HG03558 (cell line): ENCODE measurements at regions not wholly inside any gene's neighbourhood (a gene's known extent, or its start where the extent isn't known, plus 50 kb on each side); places are given as distances from the start of the nearest gene placed in this dataset.

Experiments
- ATAC-seq: cut with Tn5 transposase; IDR thresholded peaks from one replicate; pipeline ENCODE4 v1.9.1; 2021; ENCODE audit warnings: moderate number of reproducible peaks; ENCODE audit not compliant: unreplicated experiment; ENCODE audit errors: extremely low read depth

DNA sequence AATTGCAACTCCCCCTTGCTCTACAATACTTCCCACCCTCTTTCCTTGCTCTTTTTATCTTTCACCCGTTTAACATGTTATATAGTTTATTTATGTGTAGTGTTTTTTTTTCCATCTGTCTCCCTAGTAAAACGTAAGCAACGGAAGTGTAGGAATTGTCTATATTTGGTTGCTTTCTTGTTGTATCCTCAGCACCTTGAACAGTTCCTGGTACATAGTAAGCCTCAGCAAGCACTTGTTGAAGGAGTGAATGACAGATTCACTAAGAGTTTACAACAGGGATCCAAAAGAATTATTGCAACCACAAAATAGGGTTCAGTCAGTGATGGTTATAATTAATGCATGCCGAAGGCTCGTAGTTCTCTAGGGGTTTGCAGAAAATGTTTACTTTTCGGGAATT lies 242.7 kb downstream of the SAMD5 start:
- ATAC-seq = no peak

DNA sequence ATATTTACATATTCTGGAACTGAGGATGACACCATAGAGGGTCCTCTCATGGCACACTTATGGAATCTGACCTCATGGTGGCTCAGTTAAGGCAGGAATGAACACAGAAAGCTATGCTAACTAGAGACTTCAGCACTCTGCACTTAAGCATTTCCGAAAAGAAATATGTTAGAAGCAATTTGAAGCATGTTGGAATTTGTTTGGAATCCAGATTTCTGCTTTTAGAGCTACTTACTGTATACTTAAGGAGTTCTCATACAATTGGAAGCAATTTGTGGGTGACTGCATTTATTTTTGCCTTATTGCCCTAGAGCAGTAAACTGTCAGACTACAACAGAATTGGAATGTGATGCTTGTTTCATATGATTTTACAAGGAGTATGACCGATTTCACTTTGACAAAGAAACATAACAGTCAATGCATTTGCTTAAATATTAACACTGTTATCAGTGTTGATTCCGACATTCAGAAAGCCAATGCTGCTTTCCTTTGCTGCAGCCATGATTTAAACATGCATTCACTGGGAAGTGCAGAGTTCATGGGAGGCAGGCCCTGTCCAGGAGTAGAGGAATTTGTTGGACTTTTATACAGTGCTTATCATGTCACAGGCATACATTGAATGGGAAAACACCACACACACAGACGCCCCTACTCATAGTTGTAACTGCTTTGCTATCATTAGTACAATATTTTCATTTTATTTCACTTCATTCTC lies 244.4 kb downstream of the SAMD5 start:
- no peak for ATAC-seq

DNA sequence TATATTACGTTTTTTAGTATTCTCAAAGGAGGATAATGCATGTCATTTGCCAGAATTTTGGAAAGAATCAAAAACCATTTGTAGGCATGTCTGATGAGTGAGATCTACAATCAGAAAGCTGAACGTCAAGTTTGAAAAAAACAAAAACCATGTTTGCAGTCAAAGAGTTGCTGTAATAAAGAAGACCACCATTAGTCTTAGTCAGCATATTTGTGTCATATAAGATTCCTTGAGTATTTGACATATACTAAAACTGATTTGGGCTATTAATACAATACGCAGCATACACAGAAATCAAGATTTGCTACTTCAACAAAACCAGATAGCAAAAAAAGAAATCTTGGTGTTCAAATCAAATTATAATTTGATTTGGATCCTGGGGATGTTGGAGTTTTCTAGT lies 247.5 kb downstream of the SAMD5 start:
- no peak for ATAC-seq

DNA sequence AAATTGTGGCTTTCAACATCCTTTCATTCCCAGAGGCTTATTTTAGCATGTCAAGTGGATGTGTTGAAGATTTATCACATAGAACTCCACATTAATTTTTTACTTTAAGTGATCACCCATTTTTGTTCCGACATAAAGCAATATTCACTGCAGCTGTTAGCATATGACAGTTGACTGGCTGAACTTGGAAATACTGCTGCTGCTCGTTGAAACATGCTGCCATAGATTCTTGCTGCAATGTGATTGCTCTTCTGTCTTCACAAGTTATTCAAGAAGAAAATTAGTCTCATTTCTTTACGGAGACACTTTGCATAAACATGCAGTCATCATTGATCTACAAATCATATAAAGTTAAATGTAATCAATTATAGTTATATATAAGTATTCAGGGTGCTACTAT lies 248.4 kb downstream of the SAMD5 start:
- no peak for ATAC-seq

DNA sequence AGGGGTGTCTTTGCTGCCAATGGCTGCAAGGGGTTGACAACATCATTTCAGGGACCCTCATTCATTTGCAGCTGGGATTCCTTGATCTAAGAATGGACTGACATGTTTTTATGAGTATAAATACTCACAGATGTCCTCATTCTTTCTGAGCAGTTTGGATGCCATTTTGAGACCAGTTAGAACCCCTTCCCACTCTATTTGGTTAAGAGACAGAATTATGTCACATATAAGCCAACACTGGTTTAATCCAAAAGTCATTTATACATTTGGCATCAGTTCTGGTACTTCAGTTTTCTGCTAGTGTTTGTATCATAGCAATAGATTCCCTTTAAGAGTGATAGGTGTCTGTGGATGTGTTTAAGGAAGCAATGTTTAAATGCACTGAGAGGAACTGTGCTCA lies 248.8 kb downstream of the SAMD5 start:
- ATAC-seq = no peak

DNA sequence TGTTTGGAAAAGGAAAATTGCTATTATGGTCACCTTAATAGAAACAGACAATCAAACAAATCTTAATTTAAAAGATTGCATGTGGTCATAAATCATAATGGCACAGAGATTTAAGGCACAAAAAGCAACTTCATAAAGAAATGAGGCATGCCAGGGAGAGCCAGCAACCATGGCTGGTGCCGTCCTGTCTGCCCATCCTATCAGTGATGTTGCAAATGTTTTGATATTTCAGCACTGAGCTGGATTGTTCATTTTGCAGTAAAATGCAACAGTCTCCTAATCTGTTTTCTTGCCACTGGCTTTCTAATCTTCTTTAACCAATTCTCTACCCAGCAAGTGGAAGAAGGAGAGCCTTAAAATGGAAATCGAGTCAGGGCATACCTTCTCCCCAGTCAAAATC lies 249.8 kb downstream of the SAMD5 start:
- no peak for ATAC-seq

DNA sequence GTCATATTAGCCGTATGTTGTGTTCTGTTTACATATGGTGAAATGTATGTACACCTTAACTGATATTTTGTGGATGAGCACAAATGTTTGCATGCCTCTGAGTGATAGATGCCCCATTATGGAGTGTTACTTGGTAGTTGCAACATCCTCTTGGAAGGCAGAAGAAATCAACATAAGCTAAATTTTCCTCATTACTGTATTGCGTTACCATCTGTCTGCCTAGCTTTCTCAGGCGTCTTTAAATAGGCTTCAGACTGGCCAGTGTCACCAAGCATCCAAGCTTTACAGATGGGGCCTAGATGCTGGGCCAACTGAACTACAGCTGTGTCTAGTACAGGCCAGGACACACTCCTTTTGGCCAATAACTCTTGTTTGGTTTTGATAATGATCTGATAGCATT lies 250.6 kb downstream of the SAMD5 start:
- no peak for ATAC-seq

DNA sequence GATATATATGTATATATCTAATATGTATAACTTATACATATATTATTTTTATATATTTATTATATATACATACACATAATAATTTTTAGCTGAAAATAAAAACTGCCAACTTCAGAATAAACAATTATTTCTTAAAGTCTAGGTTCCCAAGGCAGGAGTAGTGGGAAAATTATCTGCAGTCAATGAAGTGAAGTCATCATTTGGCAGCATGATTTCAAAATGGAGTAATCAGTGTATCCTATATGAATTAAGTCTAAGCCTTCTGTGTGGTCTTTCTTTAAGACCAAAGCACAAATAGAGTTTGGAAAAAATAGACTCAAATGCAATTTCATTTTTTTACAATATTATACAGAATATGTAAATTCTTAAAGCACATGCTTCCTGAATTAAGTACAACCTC lies 251.0 kb downstream of the SAMD5 start:
- ATAC-seq = no peak

DNA sequence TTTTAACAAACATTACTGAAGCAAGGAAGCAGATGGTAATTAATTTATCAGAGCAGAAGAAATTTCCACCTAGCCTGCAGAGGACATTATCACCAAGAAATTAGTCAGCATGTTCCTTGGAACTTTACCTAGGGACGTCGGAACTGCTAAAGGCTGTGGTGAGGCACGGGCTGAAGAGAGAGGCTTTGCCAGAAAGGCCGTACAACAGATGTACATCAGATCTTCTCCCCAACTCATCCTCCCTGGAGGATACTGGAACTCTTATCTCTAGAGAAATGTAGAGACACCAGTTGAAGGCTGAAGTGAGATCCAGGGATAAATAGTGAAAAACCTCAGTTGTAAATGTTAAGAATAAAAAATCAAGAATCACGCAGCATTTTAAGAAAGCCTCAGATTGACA lies 257.1 kb downstream of the SAMD5 start:
- no peak for ATAC-seq

DNA sequence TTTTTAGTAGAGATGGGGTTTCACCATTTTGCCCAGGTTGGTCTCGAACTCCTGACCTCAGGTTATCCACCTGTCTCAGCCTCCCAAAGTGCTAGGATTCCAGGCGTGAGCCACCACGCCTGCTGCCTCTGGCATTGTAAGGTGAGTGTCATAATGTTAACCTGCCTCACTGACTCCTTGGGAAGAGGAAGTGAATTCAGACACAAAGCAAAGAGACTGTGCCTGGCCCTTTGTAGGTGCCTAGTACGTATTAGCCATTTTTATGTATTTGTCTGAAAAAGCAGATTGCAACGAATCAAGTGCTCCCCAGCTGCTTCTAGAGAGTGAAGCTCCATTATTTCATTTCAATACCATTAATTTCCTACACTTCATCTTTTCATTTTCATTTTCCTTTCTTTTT lies 260.5 kb downstream of the SAMD5 start:
- no peak for ATAC-seq

DNA sequence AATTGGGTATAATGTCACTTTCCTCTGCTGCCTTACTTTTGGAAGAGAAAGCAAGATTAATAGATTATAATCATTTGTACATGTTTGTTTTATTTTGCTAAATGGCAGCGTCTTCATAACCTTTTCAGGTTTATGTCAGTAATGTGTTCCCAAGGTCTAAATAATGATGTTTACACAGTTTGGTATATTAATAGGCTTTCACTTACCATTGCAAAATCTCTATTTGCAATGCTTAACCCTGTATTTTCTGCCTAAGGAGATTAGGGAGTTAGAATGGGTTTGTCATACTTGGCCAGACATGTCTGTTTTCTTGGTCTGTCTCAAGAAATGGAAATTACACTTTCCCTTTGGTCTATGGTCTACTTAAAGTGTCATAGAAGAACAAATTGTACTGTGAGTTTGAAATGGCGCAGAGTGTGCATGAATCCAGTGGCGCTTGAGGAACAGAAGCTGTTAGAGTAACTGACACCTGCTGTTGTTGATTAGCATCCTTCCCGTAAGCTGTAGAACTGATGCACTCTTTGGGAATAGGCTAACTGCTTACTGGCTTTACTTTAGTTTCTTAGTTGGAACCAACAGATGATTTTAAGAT lies 261.1 kb downstream of the SAMD5 start:
- no peak for ATAC-seq

DNA sequence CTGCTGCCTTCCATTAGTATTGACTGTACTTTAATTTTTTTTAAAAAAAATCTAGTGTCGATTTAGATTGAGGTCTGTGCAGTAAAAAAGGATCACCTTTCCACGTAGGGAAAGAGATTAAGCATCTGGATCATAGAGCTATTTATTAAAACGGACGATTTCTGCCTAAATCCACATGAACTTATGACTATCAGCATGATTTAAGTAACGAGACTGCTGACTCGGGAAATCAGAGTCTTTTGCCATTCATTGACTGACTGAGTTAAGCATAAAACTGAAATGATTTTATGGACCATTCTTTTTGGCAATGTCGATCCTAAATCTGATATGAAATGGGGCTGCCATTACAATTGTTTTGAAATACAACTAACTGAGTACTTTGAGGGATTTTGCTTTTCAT lies 261.7 kb downstream of the SAMD5 start:
- ATAC-seq = no peak

DNA sequence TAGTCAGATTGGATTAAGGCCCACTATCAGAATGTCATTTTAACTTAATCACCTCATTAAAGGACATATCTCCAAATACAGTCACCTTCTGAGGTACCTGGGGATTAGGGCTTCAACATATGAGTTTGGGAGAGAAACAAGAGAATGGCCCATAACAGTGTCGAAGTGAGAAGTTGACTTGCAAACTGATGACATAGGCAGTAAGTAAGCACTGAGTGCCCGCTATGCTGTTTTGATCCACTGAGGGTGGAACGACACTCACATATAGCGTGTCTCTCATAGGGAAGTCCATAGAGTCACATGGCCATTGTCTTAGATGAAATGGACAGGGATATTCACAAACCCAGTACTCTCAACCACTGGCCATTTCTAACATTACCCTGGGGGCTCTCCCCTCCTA lies 264.2 kb downstream of the SAMD5 start:
- ATAC-seq = no peak

DNA sequence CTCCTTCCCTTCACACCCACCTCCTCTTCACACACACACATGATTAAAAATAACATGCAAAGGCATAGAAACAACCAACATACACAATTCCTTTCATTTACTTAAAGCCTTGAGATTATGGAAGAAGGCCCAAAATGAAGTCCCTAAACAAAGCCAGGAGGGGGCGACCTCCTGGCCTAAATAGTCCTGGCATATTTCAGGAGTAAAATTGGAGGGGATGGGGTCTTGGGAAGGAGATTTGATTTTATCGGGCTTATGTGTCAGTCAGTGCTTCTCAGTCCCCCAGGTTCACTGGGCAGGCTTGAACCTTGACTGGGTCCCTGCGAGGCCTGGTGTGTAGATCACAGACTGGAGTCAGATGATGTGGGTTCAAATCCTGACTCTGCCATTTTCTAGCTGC lies 266.4 kb downstream of the SAMD5 start:
- ATAC-seq = no peak

DNA sequence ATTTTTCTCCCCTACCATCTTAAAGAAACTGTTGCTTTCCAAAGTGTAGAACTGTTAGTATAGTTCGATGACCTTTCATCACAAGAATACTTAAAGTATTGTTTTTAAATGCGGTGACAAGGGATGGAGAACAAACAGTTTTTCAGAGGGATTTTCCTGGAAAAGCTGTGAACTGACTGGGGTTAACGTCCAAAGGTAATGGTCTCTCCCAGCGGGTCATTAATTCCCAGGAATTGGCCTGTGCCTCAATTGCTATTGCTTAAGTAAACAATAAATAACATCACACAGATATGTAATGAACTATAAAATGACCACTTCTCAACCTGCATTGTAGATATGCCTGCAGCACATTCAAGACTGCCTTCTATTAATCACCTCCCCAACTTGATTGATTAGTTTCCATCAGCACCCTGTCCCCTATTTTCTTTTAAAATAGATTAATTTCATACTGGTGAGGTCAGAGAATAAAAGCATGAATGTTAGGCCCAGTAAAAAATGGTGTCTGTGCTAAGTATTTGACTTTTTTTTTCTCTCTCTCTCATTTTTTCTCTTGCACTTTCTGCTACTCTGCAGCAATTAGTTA lies 268.2 kb downstream of the SAMD5 start:
- ATAC-seq = no peak

DNA sequence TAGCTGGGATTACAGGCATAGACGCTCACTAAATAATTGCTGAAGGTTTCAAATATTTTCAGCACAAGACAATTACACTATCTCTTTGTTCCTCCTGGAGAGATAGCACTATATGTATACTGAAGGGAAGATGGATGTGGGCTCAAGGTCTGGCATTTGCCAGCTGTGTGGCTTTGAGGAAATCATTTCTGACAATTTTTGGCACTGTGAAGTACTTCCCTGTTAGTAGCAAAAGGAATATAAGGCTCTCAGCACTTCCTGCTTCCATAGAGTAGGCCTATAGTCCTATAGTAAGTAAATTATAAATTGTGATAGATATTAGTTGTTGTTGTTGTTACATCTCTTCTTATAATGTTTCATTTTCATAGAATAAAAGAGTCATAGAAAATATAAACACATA lies 271.1 kb downstream of the SAMD5 start:
- ATAC-seq = no peak

DNA sequence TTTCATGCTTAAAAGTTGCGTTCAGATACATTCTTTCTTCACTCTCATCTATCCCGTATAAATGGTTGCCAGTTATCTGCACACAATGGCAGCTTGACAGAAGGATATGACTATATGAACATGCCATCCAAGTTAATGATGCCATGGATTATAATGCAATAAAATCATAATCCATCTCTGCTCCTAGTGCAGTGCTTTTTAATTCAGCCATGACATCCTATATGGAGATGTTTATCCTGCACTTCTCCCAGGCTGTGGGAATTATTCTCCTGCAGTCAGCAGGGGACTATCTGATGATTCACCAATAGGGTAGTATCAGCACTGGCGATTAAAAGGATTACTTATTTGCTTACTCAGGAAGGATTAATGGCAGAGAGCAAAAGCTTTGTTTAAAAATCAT lies 273.8 kb downstream of the SAMD5 start:
- no peak for ATAC-seq

DNA sequence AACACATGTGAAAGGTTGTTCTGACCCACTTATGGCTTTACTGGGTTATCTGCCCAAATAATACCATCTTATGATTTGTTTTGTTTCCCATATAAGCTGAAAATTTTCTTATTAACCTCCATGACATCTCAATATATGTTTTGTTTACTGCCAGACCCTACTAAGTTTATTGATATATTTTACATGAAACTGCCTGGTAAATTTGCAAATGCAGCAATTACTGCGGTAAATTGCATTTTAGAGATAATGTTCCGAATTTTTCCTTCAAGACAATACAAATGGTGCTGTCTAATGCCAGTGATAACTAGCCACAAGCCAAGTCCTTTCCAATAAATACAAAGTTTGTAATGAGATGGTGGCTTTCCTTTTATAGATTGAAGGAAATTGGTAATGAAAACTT lies 275.9 kb downstream of the SAMD5 start:
- ATAC-seq = no peak

DNA sequence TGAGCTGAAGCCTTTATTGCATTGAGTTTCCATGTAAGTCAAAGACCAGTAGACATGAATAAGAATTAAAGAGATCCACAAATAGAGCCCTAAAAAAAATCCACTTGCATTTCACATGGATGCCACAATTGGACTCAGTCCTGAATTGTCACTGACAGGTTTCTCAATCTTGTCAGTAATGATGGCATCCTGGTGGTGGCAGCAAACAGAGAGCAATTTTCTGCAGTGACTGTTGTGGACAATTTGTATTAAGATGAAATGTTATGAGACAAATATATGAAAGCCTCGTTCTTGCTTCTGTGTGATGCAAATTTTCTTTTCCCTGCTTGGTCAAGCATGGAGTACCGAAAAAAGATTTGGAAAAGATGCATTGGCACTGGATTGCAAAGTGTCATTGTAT lies 278.9 kb downstream of the SAMD5 start:
- no peak for ATAC-seq

DNA sequence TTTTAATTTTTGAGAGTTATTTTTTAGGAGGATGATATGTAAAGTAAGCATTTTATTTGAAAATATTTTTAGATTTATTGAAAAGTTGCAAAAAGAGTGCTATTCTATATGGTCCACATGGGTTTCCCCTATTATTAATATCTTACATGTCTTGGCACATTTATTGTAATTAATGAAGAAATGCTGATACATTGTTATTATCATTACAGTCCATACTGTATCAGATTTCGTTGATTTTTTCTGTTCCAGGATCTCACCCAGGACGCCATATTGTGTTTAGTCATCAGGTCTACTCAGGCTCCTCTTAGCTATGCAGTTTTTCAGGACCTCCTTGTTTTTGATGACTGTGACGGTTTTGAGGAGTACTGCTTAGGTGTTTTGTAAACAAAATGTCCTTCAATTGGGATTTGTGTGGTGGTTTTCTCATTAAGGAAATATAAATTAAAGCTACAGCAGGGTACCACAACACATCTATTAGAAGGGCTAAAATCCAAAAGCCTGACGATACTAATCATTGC lies 281.0 kb downstream of the SAMD5 start:
- no peak for ATAC-seq

DNA sequence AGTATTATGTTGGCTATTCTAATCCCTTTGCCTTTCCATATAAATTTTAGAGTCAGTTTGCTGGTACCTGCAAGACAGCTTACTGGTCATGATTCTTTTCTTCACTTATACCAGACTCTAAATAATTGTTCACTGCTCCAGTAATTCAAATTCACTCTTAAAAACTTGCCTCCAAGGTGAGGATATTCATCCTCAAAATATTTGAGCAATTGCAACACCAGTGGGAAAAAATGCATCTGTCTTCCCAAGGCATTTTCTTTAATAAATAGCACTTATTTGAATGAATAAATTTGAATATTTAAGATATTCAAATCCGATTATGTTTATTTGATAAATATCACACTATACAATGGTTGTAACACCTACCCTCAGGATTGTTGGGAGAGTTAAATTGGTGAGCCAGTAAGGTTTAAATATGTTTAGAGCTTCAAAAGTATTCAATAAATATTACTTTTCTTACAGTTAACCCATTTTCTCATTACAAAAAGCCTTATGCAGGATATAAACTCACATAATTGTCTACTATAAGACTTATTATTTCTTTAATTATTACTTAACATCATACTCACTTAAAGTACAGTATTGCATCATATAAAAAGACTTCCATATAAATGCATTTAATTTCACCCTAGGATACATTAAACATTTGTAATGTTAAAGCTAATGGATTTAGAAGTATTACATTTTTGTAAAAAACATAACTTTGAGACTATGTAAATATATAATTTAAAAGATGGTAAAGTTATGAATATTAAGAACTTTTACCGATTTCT lies 285.6 kb downstream of the SAMD5 start:
- no peak for ATAC-seq
